ENCODE measurements at regions not wholly inside any gene's neighbourhood (a gene's known extent, or its start where the extent isn't known, plus 50 kb on each side); places are given as distances from the start of the nearest gene placed in this dataset.

DNA sequence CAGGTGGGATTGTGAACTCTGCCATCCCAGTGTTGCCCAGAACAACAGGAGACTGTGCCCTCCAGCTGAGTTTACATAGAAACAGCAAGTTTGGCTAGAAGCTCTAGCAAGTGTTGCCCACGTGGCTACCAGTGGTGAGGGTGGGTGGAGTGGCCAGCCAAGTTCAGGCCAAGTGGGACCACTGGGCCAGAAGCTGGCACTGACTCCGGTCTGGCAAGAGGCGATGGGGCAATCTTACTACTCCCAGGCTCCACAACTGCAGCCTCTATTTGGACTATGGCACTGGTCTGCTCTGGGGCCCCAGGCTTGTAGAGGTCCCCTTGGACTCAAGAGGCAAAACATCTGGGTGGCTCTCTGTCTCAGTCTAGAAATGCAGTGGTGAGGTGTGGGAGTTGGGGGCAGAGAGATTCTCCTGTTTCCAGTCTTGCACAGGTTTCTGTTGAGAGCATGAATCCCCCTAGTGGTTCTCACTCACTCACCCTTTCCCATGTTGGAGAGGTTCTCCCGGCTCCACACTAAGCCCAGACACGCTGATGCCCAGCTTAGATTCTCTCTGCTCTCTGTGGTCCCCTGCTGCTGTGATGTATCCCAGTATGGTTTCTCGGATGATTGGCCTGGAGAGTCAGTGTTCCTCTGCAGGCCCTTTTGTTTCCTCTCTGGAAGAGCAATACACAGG, 615.3 kb downstream of the PDHA2 start:
- TF ChIP-seq, protein P1, sequence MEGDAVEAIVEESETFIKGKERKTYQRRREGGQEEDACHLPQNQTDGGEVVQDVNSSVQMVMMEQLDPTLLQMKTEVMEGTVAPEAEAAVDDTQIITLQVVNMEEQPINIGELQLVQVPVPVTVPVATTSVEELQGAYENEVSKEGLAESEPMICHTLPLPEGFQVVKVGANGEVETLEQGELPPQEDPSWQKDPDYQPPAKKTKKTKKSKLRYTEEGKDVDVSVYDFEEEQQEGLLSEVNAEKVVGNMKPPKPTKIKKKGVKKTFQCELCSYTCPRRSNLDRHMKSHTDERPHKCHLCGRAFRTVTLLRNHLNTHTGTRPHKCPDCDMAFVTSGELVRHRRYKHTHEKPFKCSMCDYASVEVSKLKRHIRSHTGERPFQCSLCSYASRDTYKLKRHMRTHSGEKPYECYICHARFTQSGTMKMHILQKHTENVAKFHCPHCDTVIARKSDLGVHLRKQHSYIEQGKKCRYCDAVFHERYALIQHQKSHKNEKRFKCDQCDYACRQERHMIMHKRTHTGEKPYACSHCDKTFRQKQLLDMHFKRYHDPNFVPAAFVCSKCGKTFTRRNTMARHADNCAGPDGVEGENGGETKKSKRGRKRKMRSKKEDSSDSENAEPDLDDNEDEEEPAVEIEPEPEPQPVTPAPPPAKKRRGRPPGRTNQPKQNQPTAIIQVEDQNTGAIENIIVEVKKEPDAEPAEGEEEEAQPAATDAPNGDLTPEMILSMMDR (IDR thresholded peaks at IDR 0.05), result no peak
- TF ChIP-seq EZH2 (IDR thresholded peaks at IDR 0.05; ENCODE audit: borderline replicate concordance, insufficient read depth, low read depth, low read length, poor library complexity, severe bottlenecking), result no peak
